Fibroblast of upper back skin (primary cell): ENCODE measurements at regions not wholly inside any gene's neighbourhood (a gene's known extent, or its start where the extent isn't known, plus 50 kb on each side); places are given as distances from the start of the nearest gene placed in this dataset.
A peak's percentile ranks its signal among the peaks of the same experiment; 100 is the strongest.

Experiments
- DNase-seq: peaks from one replicate; pipeline ENCODE4 v3.0.0-alpha.2; 2013

DNA sequence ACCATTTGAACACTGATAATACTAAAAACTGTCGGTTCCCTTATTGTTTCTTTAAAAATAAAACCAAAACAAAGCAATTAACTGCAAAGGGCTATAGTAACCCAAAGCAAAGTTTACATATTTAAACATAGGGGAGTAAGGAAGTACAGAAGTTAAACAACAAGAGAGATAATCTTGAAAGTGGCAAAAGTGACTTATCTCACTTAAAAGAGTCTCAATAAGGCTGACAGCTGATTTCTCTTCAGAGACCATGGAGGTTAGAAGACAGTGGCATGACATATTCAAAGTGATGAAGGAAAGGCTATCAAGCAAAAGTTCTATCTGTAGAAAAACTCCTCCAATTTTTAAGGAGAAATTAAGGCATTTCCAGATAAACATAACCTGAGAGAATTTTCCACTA lies 233.5 kb upstream of the HDAC9 start:
- no peak for DNase-seq

DNA sequence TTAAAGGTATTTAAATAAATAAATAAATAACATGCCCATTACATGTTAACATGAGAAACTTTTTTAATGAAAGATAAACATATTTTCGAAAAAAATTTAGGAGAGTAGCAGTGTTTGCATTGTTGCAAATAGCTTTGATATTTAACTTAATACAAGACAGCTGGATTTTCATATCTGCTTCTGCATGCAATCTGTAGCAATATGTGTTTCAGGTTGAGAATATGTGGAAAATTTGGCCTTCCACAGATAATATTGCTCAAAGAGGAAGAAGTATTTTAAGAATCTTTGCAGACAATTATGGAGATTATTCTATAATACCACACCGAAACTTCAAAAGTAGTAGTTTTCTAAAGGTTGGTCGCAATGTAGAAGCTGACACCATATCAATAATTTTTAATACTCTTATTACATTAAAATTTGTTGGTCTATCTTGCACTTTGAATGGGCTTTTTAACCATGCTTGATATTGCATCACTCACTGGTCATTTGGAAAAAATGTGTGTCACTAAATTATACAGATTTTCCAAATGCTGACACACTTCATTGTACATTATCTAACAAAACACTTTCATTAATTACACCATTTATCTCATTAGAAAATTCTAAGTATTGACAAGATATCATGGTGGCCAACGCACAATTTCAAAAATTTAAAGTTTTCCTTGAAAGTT lies 229.8 kb upstream of the HDAC9 start:
- peak; percentile 34 for DNase-seq

DNA sequence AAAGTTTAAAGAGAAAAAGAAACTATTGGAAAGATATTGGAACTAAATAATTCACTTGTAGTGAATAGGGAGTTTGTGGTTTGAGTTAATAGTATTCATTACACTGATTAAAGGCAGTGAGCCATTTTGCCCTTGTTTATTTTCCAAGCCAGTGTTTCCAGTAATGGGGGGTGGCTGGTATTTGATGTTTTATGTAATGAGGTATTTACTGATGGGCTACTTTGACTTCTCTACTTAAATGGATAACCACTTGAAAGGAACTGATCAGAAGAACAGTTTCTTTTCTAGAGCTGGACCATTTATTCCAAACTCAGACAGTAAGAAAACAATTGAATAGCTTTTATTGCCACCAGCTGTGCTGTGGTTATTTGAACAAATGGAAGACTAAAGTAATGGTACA lies 227.0 kb upstream of the HDAC9 start:
- no peak for DNase-seq

DNA sequence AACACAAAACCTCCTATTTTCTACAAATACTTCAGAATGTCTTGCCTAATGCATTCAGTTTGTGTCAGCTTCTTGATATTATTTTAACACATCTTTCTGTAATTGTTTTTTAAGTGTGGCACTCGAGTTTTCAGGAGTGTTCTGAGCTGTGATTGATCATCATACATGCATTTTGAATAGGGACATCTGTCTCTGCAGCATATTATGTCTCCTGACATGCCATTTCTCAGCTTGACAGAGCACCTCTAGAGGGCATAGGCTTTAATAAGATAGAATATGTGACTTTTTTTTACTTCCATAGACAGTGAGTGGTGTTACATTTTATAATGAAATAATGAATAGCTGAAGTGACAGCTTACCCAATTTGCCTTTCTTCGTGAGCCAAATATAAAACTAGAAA lies 219.2 kb upstream of the HDAC9 start:
- DNase-seq, result no peak

DNA sequence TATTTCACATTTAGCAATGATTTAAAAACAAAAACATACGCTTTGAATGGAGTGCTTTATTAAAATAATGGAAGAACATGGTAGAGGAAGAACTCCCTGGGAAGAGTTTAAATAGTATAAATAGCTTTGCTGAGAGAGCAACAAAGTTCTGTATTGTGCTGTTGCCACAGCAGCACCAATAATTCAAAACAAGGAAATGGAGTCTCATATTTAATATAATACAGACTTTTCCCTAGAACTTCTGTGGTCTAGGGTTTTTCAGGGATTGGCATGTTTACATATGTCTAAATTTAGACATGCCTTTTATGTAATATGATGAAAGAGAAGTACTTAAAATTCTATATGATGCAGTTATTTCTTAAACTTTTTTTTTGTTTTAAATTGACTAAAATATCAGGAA lies 217.2 kb upstream of the HDAC9 start:
- DNase-seq, result peak; percentile 57

DNA sequence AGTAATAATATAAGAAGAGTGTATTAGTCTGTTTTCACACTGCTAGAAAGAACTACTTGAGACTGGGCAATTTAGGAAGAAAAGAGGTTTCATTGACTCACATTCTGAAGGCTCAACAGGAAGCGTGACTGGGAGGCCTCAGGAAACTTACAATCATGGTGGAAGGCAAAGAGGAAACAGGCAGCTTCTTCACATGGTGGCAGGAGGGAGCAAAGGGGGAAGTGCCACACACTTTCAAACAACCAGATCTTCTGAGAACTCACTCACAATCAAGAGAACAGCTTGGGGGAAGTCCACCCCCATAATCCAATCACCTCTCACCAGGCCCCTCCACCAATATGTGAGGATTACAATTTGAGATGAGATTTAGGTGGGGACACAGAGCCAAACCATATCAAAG lies 212.5 kb upstream of the HDAC9 start:
- no peak for DNase-seq

DNA sequence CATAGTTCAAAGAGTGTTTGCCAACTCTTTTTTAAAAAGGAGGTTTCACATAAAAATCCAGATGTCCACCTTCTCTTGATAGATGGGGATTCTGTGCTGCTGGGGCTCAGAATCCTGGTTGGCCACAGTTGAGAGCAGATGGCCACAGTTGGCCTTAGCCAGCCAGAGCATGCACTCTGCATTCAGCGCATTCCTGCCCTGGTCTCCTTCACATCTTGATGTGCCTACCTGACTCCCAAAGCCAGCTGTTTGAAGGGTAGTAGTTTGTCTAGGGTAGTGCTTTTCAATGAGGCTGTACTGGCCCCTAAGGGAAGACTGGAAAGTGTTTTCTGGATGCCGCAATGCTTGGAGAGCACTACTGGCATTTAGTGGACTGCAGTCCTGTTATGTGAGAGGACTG lies 208.1 kb upstream of the HDAC9 start:
- DNase-seq, result no peak

DNA sequence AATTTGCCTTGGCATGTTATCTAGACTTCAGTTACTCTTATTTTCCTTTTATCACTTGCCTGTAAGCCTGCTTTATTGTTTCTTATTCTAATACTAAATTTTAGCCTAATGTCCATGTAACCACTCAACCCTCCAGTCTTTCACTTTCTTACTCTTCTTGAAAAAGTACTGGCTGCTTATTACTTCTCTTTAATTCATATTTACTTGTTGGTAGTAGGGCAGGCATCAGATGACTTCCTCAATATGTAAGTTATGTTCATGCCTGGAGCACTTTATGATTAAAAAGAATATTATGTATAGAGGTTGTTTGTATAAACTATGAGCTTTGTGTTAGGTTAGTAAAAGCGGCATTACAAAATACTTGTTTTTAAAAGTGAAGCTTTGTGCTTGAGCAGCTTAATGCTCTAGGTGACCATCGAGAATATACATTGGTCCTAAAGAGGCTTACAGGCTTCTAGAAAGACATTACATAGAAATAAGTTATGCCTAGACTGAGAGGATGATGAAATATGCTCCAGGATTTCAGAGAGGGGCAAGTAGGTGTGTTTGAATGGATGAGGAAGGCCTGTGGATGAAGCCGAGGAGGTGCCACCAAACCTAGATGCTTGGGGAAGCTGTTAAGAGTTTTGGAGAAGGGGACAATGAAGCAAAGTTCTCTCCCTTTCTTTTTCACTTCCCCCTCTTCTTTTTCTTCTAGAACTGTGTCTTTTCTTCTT lies 207.1 kb upstream of the HDAC9 start:
- DNase-seq, result no peak

DNA sequence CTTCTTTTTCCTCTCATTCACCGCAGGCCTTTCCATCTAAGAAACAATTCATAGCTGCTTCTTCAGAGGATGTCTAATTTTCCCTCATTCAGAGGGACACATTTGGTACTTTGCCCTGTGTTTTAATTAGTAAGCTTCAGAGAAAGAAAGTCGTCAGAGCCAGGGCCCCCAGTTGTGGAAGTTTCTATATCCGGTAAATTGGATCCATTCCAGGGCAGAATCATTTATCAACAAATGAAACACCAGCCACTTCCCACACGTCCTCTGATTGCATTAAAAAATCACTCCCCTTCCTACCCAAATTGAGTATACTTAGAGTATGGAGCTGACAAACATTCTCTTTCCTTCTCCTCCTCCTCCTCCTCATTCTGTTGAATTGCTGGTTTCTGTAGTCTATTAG lies 205.8 kb upstream of the HDAC9 start:
- DNase-seq, result no peak

DNA sequence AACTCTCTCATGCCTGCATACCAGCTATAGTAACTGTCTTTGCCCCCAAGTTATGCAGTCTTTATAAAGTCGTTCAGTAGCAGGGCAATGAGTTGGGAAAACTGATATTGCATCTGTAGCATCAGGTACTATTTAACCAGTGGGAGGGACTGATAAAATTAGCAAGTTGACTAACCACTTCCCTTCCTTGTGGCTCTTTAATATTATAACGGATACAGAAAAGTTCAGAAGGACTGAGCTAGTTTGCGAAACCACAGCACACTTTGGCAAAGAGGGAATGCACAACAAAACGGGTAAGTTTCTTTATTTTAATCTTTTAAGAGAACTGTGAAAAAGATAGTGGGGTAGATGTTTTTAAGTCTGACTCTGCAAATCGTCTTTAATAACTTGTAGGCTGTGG lies 205.3 kb upstream of the HDAC9 start:
- no peak for DNase-seq

DNA sequence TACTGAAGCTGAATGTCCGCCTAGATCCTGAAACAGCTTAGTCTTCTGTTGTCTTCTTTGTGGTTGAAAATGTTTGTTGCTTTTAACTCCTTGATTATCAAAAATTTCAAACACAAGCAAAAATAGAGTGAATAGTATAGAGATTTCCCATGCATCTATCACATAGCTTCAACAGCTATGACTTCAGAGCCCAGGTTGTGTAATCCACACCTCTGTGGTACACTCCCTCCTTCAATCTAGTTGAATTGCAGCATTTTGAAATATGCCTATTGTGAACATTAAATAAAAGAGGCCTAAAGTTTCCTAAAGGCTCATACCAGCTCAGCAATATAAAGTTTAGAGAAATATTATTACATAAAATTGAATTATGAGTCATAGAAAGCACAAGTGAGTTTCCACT lies 204.7 kb upstream of the HDAC9 start:
- DNase-seq, result no peak

DNA sequence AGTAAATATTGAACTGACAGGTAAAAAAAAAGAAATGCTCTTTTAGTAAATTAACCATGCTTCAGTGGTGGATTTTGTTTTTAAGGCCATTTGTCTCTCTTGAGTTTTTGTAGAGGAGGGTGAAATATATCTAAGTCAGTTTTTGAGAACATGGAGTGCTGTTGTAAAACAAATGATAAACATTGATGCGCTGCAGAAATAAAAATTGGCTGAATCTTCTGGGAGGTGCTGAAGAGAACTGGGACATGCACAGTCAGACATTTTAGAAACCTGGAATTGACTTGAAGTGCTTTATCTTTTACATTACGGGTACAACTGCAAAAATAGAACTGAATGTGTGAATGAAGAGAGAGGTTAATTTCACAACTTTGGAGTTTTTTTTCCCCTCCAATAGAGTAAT lies 203.0 kb upstream of the HDAC9 start:
- DNase-seq, result no peak

DNA sequence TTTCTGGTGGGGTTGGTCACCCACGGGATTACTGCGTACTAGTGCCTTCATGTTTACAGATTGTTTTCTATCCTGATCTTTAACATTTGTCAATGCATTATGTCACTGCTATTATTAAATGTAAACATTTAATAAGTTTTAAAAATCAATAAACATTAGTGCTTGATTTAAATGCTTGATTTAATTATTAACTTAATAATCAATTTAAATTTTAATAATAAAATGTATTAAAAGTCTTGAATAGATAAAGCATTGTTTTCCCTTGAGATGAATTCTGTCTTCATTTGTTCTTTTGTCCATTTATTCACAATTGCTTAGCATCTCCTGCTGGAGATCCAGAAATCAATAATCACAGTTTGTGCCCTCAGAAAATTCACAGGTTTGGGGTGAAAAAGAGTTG lies 201.8 kb upstream of the HDAC9 start:
- no peak for DNase-seq

DNA sequence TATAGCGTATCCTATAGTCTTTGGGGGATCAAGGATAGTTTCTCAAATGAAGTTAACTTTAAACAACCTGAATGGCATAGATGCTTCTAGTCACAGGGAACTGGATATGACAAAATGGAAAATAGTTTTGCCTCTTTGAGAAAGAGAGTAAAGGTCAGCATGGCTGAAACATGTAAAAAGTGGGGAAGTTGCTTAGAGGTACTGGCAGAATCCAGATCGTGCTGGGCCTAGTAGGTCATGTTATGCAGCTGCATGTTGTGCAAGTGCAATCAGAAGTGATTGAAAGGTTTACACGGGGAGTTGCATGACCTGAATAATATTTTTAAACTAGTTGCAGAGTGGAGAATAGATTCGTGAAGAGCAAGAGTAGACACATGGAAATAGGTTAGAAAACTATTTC lies 201.1 kb upstream of the HDAC9 start:
- DNase-seq, result no peak

DNA sequence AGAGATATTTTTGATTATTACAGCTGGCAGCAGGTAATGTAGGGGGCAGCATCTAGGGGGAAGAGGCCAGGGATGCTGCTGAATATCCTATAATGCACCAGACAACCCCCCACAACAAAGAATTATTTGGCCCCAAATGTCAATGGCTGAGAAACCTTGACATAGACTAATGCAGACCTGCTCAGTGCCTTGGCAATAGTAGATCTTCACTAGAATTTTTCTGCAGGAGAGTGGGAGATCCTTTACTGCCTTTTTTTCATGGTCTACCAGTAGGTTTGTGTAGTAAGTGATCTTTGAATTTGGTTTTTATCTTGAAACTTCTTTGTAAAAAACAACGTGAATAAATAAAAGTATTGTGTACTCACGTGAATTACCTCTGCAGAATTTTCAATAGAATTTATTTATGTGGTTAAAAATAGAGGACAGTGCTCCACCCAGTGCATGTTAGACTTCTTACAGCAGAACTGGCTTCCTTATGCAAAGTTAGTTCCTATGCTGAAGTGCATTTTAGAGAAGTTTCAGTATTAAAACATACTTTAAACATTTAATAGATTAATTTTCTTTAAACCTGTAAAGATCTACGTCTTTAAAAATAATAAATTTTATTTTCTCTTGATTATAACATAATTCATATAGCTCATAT lies 199.6 kb upstream of the HDAC9 start:
- DNase-seq, result no peak

DNA sequence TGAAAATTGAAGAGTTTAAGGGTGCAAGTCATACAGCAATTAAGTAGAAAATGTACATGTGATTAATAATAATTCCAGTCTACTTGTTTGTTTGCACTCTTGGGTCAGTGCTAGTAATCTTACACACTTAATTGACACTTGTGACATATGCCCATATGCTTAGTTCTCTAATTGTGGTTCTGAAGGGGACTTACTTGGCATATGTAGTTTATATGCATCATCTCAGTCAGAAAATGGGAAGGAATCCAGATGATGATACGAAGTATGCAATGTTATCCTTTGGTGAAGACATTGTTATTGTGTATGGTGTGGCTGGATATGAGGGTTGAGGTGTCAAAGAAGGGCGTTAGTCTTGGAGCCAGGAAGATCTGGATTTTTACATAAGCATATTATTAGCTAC lies 193.5 kb upstream of the HDAC9 start:
- DNase-seq, result no peak

DNA sequence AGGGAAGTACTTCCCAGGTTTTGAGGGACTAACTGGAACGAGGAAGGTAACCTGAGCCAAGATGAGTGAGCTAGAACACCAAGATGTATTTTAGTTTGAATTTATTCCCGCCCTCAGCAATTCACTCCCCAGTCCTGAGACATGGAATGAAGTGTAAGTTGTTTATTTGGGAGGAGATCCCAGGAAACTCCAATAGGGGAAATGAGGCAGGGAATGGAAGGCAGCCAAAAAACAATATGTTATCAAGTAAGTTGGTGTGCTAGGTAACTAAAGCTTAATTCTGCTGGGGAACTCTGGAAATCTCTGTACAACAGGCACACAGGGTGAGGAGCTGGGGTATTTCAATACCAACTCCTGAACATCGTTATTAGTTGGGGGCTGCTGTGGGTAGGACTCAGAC lies 189.7 kb upstream of the HDAC9 start:
- no peak for DNase-seq

DNA sequence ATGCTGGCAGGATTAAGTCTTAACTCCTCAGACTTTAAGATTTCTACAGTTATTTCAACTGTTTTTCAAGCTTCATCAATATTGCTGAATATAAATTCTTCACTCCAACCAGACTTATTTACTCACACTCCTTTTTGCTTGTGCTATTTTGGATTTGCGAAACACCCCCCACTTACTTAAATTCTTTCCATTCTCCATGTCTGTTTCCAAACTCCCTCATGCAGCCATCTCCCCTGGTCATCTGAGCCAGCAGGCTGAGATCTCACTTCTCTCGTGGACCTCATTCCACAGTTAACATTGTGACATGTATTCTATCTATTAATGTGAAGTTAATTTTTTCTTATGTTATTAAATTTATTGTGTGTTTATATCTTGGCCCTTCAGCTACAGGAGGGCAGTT lies 188.9 kb upstream of the HDAC9 start:
- no peak for DNase-seq

DNA sequence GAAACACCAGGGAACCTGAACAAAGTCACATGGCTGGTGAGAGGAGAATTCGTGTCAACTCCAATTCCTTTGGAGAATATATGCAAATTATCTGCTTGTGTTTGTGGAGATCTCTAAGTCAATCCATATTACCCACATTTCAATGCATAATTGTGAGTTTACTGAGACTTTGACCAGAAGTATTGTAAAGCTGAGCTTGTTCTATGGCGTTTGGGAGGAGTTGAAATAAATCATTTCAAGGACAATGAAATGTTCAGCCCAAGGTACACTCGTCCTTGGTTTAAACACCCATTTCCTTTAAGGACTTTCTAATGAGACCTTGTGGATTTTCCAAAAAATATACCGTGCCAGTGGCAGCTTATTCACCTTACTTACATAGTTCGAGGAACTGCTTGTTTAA lies 186.6 kb upstream of the HDAC9 start:
- no peak for DNase-seq

DNA sequence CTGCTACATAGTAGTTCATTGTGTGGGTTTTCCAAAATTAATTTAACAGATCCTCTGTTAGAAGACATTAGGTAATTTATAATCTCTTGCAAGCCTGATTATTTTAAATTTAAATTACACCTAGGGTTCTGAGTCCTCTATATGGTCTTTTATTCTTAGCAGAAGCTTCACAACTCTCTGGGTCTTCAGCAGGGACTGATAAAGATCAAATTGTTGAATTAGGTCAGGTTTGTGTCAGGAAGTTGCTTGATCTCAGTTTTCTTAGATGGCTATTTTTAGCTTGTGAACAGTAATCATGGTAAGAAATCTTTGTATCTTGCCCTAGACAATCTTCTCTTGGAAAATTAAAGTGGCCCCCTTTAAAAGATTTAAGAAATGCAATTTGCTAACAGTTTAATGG lies 183.1 kb upstream of the HDAC9 start:
- no peak for DNase-seq

DNA sequence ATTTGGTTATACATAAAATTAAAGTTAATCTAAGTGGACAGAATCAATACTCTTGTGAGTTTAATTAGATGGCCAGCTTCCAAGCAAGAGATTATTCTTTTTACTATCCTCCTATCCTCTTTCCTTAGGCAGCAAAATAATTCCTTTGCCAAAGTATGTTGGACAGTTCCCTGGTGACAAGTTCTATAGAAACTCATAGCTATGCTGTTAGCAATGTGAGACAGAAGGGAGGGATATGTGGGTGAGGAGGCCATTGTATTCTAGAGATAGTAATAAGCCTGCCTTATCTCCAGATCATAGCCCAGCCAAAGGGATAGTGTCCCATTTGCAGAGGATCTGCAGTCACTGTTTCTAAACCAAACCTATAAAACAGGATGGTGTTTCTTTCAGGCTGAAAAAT lies 181.6 kb upstream of the HDAC9 start:
- no peak for DNase-seq

DNA sequence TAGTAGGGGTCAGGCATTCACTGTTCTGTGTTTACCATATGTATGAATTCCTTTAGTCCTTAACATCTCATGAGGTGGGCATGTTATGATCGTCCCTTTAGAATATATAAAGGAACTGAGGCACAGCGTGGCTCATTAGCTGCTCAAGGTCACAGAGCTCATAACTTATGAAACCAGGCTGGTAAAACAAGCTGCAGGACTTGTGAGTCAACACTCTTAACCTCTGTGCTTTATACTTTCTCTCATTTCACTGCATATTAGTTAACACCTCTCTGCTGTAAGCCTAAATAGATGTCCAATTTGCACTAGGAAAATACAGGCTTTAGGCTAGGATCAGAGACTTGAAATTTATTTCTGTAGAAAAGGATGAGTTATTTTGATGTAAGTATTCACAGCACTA lies 180.3 kb upstream of the HDAC9 start:
- no peak for DNase-seq

DNA sequence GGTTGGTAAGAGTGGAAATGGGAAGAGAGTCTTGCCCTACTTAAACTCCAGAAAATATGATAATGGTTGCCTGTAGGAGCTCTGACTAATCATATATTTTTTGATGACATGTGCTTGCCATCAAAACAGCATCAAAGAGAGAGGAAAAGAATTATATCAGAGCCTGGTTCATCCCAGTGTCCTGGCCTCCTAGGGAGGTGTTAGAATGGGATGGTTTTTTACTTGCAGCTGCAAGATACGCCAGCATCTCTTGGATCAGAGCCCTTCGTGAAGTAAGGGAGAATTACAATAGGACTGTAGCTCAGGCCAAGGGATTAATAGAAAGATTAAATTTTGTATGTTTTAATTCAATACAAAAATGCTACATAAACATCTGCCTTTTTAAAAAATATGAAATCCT lies 177.6 kb upstream of the HDAC9 start:
- no peak for DNase-seq

DNA sequence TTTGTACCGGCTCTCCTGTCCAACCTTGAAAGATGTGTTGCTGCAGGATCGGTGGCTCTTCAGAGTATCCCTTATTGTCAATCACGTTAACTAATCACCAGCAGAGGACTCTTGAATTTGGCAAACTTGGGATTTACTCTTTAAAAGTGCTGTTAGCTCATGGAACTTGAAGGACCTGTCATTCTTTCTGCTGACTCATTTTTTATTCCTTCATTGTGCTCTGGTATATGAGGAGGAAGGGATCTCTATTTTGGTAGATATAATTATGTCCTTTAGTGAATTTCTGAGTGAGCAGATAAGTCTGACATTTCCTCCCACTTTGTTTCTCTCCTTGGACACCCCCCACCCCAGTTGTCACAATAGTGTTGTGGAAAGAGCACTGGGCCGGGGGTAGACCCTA lies 175.1 kb upstream of the HDAC9 start:
- DNase-seq, result no peak
